ENCODE measurements at regions not wholly inside any gene's neighbourhood (a gene's known extent, or its start where the extent isn't known, plus 50 kb on each side); places are given as distances from the start of the nearest gene placed in this dataset.

- DNase-seq (ENCODE audit: insufficient read length, low spot score): no peak
- TF ChIP-seq CTCF (IDR thresholded peaks at IDR 0.05; ENCODE audit: insufficient read depth, missing control alignments): no peak
- no peak for FAIRE-seq
Measured at GRCh38 chr13:111017755-111018459, 97.2 kb upstream of the ARHGEF7 start.

- no peak for TF ChIP-seq CTCF (IDR thresholded peaks at IDR 0.05; ENCODE audit: insufficient read depth, missing control alignments)
- FAIRE-seq (no peak), DNase-seq (ENCODE audit: insufficient read length, low spot score) (no peak)
Measured at GRCh38 chr13:111013196-111013595, 98.3 kb upstream of the ANKRD10 start.

DNA sequence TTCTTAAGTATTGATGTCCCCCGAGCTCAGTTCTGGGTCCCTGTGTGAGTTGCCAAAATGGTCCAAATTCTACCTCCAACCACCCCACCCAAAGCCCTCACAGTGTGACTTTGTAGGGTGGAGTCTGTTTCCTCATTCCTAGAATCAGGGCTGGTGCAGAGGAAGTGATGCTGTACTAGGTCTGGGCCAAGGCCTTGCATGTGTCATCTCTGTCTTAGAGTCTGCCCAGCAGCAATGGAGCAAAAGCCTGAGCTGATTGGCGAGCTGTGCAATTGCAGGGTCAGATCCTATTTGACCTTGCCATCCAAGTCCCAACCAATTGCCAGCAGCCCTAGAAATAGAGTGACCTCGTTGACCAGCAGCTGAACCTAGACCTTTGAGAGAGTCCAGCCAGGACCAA is 97.0 kb upstream of the ANKRD10 start:
- no peak for TF ChIP-seq CTCF (IDR thresholded peaks at IDR 0.05; ENCODE audit: insufficient read depth, missing control alignments)
- FAIRE-seq (no peak), DNase-seq (ENCODE audit: insufficient read length, low spot score) (no peak)

DNA sequence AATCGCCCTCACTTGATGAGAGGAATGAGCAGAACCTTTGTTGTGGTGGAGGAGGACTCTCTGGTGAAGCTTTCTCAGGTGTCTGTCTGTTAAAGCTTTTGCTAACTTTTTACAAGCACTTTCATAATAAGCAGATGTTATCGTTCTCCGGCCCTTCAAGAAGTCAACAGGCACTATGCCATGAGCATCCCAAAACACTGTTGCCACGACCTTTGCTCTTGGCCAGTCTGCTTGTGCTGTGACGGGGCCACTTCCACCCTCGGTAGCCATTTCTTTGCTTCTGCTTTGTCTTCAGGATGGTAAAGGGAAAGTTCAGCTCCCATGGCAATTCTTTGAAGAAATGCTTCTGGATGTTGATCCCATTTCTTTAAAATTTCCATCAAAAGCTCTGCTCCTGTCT is 93.5 kb upstream of the ANKRD10 start:
- no peak for DNase-seq (ENCODE audit: insufficient read length, low spot score)
- no peak for TF ChIP-seq CTCF (IDR thresholded peaks at IDR 0.05; ENCODE audit: insufficient read depth, missing control alignments)
- no peak for FAIRE-seq

GRCh38 chr13:111007209-111007608 is 92.3 kb upstream of the ANKRD10 start:
- TF ChIP-seq CTCF (IDR thresholded peaks at IDR 0.05; ENCODE audit: insufficient read depth, missing control alignments): no peak
- DNase-seq (ENCODE audit: insufficient read length, low spot score) (no peak), FAIRE-seq (no peak)

DNA sequence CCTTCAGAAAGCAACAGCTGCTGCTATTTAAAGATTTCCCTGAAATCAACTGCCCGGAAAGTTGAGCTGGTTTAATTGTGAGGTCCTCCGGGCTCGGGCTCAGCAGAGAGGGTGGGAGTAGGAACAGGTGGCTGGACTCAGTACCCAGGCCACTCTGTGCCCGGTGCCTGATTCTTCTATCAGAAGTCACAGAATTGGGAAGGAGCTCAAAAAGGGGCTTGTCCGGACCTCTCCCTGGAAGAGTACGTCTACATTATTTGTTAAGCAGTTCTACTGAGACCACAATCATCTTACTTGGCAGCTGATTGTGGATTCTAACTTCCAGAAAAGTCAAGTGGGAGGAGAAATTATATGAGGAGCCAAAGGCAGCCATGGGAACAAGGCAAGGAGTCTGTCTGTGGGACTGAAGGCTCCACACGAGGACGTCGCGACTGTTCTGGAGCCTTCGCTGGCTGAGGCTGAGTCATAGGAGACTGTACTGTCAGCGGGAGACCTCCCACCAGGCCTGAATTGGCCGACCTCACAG is 91.7 kb upstream of the ANKRD10 start:
- DNase-seq (ENCODE audit: insufficient read length, low spot score) (no peak), FAIRE-seq (no peak)
- TF ChIP-seq CTCF (IDR thresholded peaks at IDR 0.05; ENCODE audit: insufficient read depth, missing control alignments): no peak

DNA sequence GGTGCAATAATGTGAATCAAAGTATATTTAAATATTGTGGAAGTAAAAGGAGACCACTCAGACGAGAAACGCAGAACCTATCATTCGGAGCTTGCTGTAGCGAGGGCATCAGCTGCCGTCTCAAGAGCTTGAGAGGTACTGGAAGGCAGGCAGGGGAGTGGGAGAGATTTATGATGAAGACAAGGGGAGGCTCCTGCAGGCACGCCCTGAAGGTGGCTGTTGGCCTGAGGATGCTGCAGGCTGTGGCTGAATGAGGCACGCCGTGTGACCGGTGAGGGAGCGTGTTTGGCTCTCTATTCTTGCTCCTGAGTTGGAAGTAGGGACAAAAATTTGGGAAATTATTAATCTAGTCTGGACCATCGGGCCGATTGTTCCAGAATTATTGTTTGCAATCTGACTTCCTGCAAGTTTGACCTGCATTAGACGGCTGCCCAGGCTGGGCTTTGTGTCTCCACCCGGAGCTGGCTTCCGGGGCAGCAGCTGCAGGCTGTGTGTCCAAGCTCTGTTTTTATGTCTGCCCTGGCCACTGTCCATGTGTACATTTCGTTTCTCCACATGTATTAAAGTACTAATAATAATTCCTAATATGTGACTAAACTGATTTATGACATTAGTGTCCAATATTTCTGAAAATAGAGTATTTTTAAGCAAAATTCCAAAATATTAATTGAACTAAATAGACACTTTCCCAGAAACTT is 91.1 kb upstream of the ANKRD10 start:
- TF ChIP-seq CTCF (IDR thresholded peaks at IDR 0.05; ENCODE audit: insufficient read depth, missing control alignments): no peak
- no peak for DNase-seq (ENCODE audit: insufficient read length, low spot score)
- no peak for FAIRE-seq
